SK-N-SH treated with all-trans-retinoic acid at 6 μM for 48 hours (cell line): ENCODE measurements at regions not wholly inside any gene's neighbourhood (a gene's known extent, or its start where the extent isn't known, plus 50 kb on each side); places are given as distances from the start of the nearest gene placed in this dataset.

Source experiments
- ATAC-seq: fragments of 200-7000 bp; cut with Tn5 transposase; 3 replicates; pipeline ENCODE4 v1.9.1; 2020; ENCODE audit warnings: mild to moderate bottlenecking, moderate library complexity
- ARNTL ChIP-seq: fragments of 450-650 bp; formaldehyde crosslinking; IDR thresholded peaks from 2 replicates; pipeline ENCODE4 v1.5.0; 2020; ENCODE audit warnings: low read depth, mild to moderate bottlenecking, moderate library complexity, borderline replicate concordance
- BACH2 ChIP-seq: fragments of 250-450 bp; sonication (Bioruptor Pico); IDR thresholded peaks from 2 replicates; pipeline ENCODE4 v1.9.0; 2021; ENCODE audit warnings: mild to moderate bottlenecking, borderline replicate concordance
- ESRRG ChIP-seq: fragments of 250-450 bp; sonication (Bioruptor Pico); IDR thresholded peaks from 2 replicates; pipeline ENCODE4 v1.6.1; 2021; ENCODE audit warnings: mild to moderate bottlenecking
- GLIS3 ChIP-seq: fragments of 250-450 bp; sonication (Bioruptor Pico); IDR thresholded peaks from 2 replicates; pipeline ENCODE4 v1.5.0; 2020; ENCODE audit warnings: mild to moderate bottlenecking, moderate library complexity
- ISL1 ChIP-seq: fragments of 250-450 bp; sonication (Bioruptor Pico); IDR thresholded peaks from 2 replicates; pipeline ENCODE4 v2.1.2; 2022; ENCODE audit warnings: mild to moderate bottlenecking, moderate library complexity
- OSR1 ChIP-seq: fragments of 250-450 bp; sonication (Bioruptor Pico); IDR thresholded peaks from 2 replicates; pipeline ENCODE4 v1.8.0; 2022; ENCODE audit warnings: moderate library complexity, mild to moderate bottlenecking, inconsistent platforms
- PPARA ChIP-seq: fragments of 250-450 bp; sonication (Bioruptor Pico); IDR thresholded peaks from 2 replicates; pipeline ENCODE4 v1.5.0; 2020; ENCODE audit warnings: mild to moderate bottlenecking, borderline replicate concordance
- RARB ChIP-seq: fragments of 250-450 bp; sonication (Bioruptor Pico); IDR thresholded peaks from 2 replicates; pipeline ENCODE4 v1.8.0; 2021; ENCODE audit warnings: mild to moderate bottlenecking, moderate library complexity
- SNAI2 ChIP-seq: fragments of 250-450 bp; sonication (Bioruptor Pico); IDR thresholded peaks from 2 replicates; pipeline ENCODE4 v1.5.0; 2020; ENCODE audit warnings: mild to moderate bottlenecking, moderate library complexity
- TCF4 ChIP-seq: fragments of 250-450 bp; sonication (Bioruptor Pico); IDR thresholded peaks from 2 replicates; pipeline ENCODE4 v1.8.0; 2021; ENCODE audit warnings: mild to moderate bottlenecking, moderate library complexity, borderline replicate concordance
- TOX ChIP-seq: fragments of 250-450 bp; sonication (Bioruptor Pico); IDR thresholded peaks from 2 replicates; pipeline ENCODE4 v1.8.0; 2021; ENCODE audit warnings: mild to moderate bottlenecking, moderate library complexity, borderline replicate concordance
- ZC3H10 ChIP-seq: fragments of 250-450 bp; sonication (Bioruptor Pico); IDR thresholded peaks from 2 replicates; pipeline ENCODE4 v1.5.1; 2021; ENCODE audit warnings: mild to moderate bottlenecking, moderate library complexity
- ZFP3 ChIP-seq: fragments of 250-450 bp; sonication (Bioruptor Pico); IDR thresholded peaks from 2 replicates; pipeline ENCODE4 v1.5.0; 2020; ENCODE audit warnings: mild to moderate bottlenecking, moderate library complexity
- ZFP30 ChIP-seq: fragments of 450-650 bp; formaldehyde crosslinking; IDR thresholded peaks from 2 replicates; pipeline ENCODE4 v1.5.0; 2022; ENCODE audit warnings: mild to moderate bottlenecking, moderate library complexity
- ZNF565 ChIP-seq: fragments of 450-650 bp; formaldehyde crosslinking; conservative IDR thresholded peaks from 2 replicates; pipeline ENCODE4 v1.5.0; 2020; ENCODE audit warnings: low read depth, mild to moderate bottlenecking, moderate library complexity
- ZNF70 ChIP-seq: fragments of 450-650 bp; formaldehyde crosslinking; IDR thresholded peaks from 2 replicates; pipeline ENCODE4 v1.5.0; 2020; ENCODE audit warnings: mild to moderate bottlenecking, moderate library complexity
- TF ChIP-seq, protein P1 (sequence below): fragments of 250-450 bp; sonication (Bioruptor Pico); IDR thresholded peaks from 2 replicates; pipeline ENCODE4 v1.8.0; 2021; ENCODE audit warnings: low read depth, mild to moderate bottlenecking, moderate library complexity, borderline replicate concordance
- TF ChIP-seq, protein P2 (sequence below): fragments of 250-450 bp; sonication (Bioruptor Pico); IDR thresholded peaks from 2 replicates; pipeline ENCODE4 v1.8.0; 2020; ENCODE audit warnings: mild to moderate bottlenecking, moderate library complexity, borderline replicate concordance

DNA sequence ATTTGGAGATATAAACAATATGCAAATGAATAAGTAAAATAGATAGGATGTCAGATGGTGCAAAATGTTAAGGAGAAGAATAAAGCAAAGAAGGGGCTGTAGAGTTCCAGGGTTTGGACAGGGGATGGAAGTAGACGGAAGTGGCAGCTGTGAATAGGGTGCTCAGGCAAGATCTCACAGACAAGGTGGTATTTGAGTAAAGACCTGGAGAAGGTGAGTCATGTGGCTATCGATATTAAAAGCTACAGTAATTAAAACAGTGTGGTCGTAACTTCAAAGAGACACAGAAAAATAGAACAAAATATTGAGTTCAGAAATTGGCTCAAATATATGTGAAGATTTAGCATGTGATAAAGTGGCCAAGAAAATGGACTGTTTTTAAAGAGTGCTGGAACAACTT, 61.3 kb upstream of the SLC38A2 start:
- no peak for TF ChIP-seq TCF4 (CRISPR knock-in tag)
- TF ChIP-seq ESRRG (CRISPR knock-in tag) = no peak
- no peak for TF ChIP-seq SNAI2 (CRISPR knock-in tag)
- TF ChIP-seq ZC3H10 (CRISPR knock-in tag) = no peak
- TF ChIP-seq, protein P1, sequence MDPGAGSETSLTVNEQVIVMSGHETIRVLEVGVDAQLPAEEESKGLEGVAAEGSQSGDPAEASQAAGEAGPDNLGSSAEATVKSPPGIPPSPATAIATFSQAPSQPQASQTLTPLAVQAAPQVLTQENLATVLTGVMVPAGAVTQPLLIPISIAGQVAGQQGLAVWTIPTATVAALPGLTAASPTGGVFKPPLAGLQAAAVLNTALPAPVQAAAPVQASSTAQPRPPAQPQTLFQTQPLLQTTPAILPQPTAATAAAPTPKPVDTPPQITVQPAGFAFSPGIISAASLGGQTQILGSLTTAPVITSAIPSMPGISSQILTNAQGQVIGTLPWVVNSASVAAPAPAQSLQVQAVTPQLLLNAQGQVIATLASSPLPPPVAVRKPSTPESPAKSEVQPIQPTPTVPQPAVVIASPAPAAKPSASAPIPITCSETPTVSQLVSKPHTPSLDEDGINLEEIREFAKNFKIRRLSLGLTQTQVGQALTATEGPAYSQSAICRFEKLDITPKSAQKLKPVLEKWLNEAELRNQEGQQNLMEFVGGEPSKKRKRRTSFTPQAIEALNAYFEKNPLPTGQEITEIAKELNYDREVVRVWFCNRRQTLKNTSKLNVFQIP (CRISPR knock-in tag) = no peak
- no peak for TF ChIP-seq ZNF565 (CRISPR knock-in tag)
- TF ChIP-seq, protein P2, sequence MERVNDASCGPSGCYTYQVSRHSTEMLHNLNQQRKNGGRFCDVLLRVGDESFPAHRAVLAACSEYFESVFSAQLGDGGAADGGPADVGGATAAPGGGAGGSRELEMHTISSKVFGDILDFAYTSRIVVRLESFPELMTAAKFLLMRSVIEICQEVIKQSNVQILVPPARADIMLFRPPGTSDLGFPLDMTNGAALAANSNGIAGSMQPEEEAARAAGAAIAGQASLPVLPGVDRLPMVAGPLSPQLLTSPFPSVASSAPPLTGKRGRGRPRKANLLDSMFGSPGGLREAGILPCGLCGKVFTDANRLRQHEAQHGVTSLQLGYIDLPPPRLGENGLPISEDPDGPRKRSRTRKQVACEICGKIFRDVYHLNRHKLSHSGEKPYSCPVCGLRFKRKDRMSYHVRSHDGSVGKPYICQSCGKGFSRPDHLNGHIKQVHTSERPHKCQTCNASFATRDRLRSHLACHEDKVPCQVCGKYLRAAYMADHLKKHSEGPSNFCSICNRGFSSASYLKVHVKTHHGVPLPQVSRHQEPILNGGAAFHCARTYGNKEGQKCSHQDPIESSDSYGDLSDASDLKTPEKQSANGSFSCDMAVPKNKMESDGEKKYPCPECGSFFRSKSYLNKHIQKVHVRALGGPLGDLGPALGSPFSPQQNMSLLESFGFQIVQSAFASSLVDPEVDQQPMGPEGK (CRISPR knock-in tag) = no peak
- no peak for TF ChIP-seq RARB (CRISPR knock-in tag)
- TF ChIP-seq OSR1 (CRISPR knock-in tag) = no peak
- TF ChIP-seq BACH2 = no peak
- no peak for TF ChIP-seq PPARA (CRISPR knock-in tag)
- no peak for TF ChIP-seq ZNF70 (CRISPR knock-in tag)
- no peak for ATAC-seq

DNA sequence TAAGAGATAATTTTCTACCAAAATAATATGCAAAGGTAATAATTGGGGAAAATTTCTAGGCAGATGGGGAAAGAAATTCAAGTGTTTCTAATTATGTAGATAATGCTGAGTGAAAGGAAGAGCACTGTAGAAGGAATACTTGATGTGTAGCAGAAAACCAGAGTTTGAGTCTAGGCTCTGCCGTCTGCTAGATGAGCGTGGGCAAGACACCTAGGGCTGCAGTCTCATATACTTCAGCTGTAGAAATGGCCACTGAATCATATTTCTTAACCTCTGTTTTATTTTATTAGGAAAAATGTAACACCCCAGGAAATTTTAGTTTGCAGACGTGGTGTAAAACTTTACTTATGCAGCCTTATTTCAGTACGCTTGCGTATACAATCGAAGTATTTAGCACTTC, 59.8 kb upstream of the SLC38A2 start:
- peak; percentile 36; the same call in 2 of the 3 replicates for ATAC-seq
- TF ChIP-seq PPARA (CRISPR knock-in tag) (no peak), RARB (CRISPR knock-in tag) (no peak), ARNTL (no peak), GLIS3 (CRISPR knock-in tag) (no peak), ZC3H10 (CRISPR knock-in tag) (no peak)
- TF ChIP-seq, protein P1 (CRISPR knock-in tag) = no peak
- TF ChIP-seq, all 23 proteins: peak for 0

DNA sequence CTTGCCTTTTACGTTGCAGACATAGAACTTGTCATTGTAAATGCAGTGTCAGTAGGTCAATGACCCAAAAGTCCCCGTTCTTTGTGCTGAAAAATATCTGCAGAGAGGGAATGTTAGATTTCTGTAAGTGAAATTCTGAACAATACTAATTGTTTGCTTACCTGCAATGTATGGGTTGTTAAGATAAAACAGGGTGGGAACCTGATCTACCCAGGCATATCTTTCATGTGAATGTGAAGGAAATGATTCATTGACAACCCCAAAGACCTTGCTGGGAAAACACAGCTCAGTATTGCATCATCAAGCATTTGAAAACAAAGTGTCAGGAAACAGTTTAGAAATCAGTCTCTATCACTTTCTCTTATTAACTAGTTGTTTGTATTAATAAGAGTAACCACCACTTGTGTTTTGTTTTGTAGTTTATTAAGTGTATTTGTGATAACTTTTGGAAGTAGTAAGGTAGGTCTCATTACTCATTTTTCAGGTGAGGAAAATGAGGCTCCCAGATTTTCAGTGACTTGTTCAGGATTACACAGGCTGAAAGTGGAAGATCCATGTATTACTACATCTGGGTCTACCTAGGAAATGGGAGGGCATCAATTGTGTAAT, 57.9 kb upstream of the SLC38A2 start:
- peak; percentile 54 for ATAC-seq
- TF ChIP-seq ZC3H10 (CRISPR knock-in tag) (0 out of 2 replicates have a peak, but pooled peaks have one; percentile 71), TOX (CRISPR knock-in tag) (peak; percentile 24; the same call in 1 of the 2 replicates), ISL1 (peak; percentile 52), ZFP30 (CRISPR knock-in tag) (no peak), ZFP3 (CRISPR knock-in tag) (peak; percentile 57; the same call in 1 of the 2 replicates)
